ENCODE measurements at regions not wholly inside any gene's neighbourhood (a gene's known extent, or its start where the extent isn't known, plus 50 kb on each side); places are given as distances from the start of the nearest gene placed in this dataset.

GRCh38 chr4:135290136-135290535 is 1088.5 kb upstream of the PABPC4L start:
- H3K9me2 ChIP-seq (ENCODE audit: insufficient read depth) = no peaks in the 10 kb centered on the region
- no peak for ATAC-seq
- H3K4me3 Mint-ChIP-seq = no peak overlapping the region

More at GRCh38 chr4:135290136-135290535, 1088.5 kb upstream of the PABPC4L start:
- Histone ChIP-seq H3K79me2 (replicated peaks; ENCODE audit: insufficient read depth) (no peaks in the 10 kb centered on the region), H3K27ac (ENCODE audit: low read depth) (no peak overlapping the region), H3K4me1 (ENCODE audit: insufficient read depth) (no peaks in the 10 kb centered on the region), H3K36me3 (ENCODE audit: insufficient read depth) (no peaks in the 10 kb centered on the region), H4K20me1 (replicated peaks; ENCODE audit: insufficient read depth) (no peaks in the 10 kb centered on the region), H3K4me3 (no peak overlapping the region), H2AFZ (0 out of 2 replicates have a peak overlapping the region, but pooled peaks have one; percentile 75), H3K27me3 (ENCODE audit: insufficient read depth) (no peaks in the 10 kb centered on the region), H3F3A (replicated peaks; ENCODE audit: low read depth) (no peaks in the 10 kb centered on the region), H3K4me2 (no peak overlapping the region)
- no peak overlapping the region for H3K27ac Mint-ChIP-seq
- H3K9me3 Mint-ChIP-seq = no peaks in the 10 kb centered on the region
- no peaks in the 10 kb centered on the region for H3K4me1 Mint-ChIP-seq
- no peaks in the 10 kb centered on the region for H3K36me3 Mint-ChIP-seq (ENCODE audit: low read depth)
- no peak for TF ChIP-seq ETS1 (IDR thresholded peaks at IDR 0.05)
- TF ChIP-seq ZNF331 (CRISPR knock-in tag; IDR thresholded peaks at IDR 0.05; ENCODE audit: low read depth) = no peak
- no peak for TF ChIP-seq CTCF (conservative IDR thresholded peaks at IDR 0.05; ENCODE audit: low read depth in 2 of 2)
- TF ChIP-seq EZH2 (IDR thresholded peaks at IDR 0.05; ENCODE audit: low read depth, unreplicated experiment) = no peak
- no peak for TF ChIP-seq JUNB (IDR thresholded peaks at IDR 0.05; ENCODE audit: unreplicated experiment)
- no peak for TF ChIP-seq CREB1 (CRISPR knock-in tag; IDR thresholded peaks at IDR 0.05; ENCODE audit: low read depth)
- TF ChIP-seq NANOG (IDR thresholded peaks at IDR 0.05; ENCODE audit: borderline replicate concordance) = no peak
- TF ChIP-seq POLR2AphosphoS5 (IDR thresholded peaks at IDR 0.05; ENCODE audit: low read depth) = no peak
- no peak for TF ChIP-seq ZNF462 (CRISPR knock-in tag; IDR thresholded peaks at IDR 0.05)
- TF ChIP-seq EZH2phosphoT487 (IDR thresholded peaks at IDR 0.05; ENCODE audit: unreplicated experiment) = no peak
- no peak for TF ChIP-seq REST (IDR thresholded peaks at IDR 0.05; ENCODE audit: unreplicated experiment)
- TF ChIP-seq ZNF114 (CRISPR knock-in tag; IDR thresholded peaks at IDR 0.05) = no peak
- no peak for TF ChIP-seq STAT1 (IDR thresholded peaks at IDR 0.05; ENCODE audit: unreplicated experiment)
- DNase-seq (ENCODE audit: low spot score) = no peak
- no peaks in the 10 kb centered on the region for H3K27me3 Mint-ChIP-seq (ENCODE audit: insufficient read depth, low read depth, poor library complexity)
